ENCODE measurements at regions not wholly inside any gene's neighbourhood (a gene's known extent, or its start where the extent isn't known, plus 50 kb on each side); places are given as distances from the start of the nearest gene placed in this dataset.

DNA sequence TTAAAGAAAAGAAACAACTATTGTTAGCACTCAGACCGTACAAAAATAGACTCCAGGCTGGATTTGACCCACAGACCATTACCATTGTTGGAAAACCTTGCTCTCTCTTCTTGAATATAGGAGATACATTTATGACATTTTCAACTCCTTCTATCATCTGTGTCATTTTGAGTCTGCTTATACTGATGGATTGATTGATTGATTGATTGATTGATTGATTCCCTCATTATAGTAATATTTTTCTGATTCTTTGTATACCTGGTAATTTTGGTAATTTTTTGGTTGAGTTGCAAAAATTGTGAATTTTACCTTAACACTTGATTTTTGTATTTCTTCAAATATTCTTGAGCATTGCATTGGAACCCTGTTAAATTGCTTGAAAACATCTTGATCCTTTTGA, 114.2 kb upstream of the KLHL29 start:
- DNase-seq: no peak

DNA sequence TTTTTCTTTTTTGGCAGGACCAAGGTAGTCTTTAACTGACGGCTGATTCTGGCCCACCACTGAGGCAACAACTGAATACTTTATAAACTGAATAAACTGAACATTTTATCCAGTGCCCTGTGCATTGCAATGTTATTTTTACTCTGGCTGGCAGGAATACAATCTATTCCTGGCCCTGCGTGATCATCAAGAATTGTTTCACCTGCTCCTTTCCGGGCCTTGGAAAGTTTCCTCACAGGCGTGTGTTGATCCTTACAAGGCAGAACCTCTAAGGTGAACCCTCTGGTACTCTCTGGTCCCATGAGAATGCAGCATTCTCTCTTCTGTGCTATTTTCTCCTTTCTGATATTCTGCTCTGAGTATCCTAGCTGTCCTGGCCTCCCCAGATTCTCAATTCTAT, 113.7 kb upstream of the KLHL29 start:
- DNase-seq: no peak

GRCh38 chr2:23273786-23274185, 111.2 kb upstream of the KLHL29 start:
- DNase-seq: no peak

- DNase-seq: no peak
Measured at GRCh38 chr2:23280401-23280800, 104.6 kb upstream of the KLHL29 start.

DNA sequence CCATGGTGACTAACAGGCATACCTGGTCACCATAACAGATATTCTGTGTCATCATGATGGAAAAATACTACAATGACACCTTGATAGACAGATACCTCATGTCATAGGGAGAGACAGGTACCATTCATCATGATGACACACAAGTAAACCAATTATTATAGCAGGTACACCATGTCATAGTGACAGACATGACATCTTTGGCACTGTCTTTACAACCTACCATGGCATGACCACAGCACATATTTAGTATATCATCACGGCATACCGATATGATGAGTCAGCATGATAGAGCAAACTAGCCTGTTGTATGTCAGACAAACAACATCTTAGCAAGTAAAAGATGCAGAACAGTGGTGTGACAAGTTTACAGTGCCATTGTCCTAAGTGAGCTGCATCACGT, 101.3 kb upstream of the KLHL29 start:
- no peak for DNase-seq

GRCh38 chr2:23285091-23285800, 99.7 kb upstream of the KLHL29 start:
- DNase-seq: no peak

GRCh38 chr2:23286031-23286757, 98.8 kb upstream of the KLHL29 start:
- no peak for DNase-seq

GRCh38 chr2:23286758-23287704, 97.9 kb upstream of the KLHL29 start:
- DNase-seq: no peak

DNA sequence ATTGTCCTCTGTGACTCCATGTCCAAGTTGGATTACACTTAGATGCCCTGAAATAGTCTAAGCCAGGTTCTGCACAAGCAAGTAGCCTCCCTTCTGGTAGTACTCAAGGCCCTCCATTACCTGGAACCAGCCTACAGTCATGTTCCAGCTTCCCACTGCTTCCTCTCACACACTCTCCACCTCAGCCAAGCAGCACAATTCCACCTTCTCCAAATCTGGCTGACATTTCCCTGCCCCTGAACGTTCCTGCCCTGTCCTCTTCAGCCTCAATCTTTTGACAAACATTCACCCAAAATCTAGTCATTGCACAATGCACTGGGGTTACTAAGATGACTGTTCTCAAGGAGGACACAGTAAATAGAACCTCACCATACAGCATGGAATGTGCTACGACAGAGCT, 95.3 kb upstream of the KLHL29 start:
- DNase-seq: no peak

DNA sequence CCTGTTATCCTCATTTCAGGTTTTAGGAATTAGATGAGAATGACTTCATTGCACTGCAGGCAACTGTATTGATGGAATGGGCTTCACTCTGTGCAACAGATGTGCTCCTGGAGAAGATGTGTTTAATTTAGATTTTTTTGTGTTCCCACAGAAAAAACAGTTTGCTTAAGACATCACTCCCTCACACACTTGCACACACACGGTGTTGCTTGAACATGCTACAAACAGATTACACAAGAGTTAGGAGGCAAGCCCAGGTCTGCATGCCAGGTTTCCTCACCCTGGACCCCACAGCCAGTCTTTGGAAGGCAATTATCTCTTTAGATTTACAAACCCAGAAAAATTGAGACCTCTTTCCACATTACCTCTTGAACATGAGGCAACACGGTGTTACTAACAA, 93.7 kb upstream of the KLHL29 start:
- DNase-seq: no peak

GRCh38 chr2:23292024-23292423, 93.0 kb upstream of the KLHL29 start:
- no peak for DNase-seq

GRCh38 chr2:23293063-23293462, 91.9 kb upstream of the KLHL29 start:
- DNase-seq: no peak

- no peak for DNase-seq
Measured at GRCh38 chr2:23293731-23294130, 91.2 kb upstream of the KLHL29 start.

DNA sequence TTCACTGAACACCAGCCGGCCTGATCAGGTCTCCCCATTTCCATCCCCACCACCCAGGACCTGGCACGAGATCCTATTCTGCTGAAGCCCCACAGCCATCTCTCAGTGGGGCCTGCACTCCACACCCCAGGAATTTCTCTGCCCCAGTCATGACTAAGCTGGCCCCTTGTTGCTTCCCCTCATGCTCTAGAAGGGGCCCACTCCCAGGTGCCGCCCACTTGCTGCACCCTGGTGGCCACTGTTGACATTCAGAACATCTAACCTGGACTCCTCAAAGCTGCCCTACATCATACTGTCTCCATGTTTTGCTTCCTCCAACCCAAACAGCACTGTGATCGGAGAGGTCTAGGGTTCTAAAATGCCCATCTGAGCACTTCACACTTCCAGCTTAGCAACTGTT, 90.7 kb upstream of the KLHL29 start:
- DNase-seq: no peak

DNA sequence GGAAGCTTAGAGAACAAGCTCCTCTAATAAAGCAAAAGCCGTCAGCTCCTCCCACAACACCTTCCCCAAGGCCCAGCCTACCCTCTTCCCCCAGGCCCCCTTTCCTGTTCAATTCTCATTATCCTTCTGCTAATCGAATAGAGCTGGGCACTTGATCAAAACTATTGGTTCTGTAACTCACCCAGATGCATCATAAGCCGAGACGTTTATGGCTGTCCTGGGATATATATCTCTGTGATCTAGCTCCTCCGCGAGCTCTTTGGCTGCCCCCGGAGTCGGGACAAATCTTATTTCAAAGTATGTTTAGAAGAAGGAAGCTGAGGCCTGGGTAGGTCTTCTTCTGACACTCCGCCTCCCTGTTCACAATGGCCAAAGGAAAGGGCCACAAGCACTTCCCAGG, 88.3 kb upstream of the KLHL29 start:
- no peak for DNase-seq

GRCh38 chr2:23297112-23297511, 87.9 kb upstream of the KLHL29 start:
- no peak for DNase-seq

- DNase-seq: no peak
Measured at GRCh38 chr2:23298551-23298950, 86.4 kb upstream of the KLHL29 start.

GRCh38 chr2:23299476-23300195, 85.3 kb upstream of the KLHL29 start:
- no peak for DNase-seq

DNA sequence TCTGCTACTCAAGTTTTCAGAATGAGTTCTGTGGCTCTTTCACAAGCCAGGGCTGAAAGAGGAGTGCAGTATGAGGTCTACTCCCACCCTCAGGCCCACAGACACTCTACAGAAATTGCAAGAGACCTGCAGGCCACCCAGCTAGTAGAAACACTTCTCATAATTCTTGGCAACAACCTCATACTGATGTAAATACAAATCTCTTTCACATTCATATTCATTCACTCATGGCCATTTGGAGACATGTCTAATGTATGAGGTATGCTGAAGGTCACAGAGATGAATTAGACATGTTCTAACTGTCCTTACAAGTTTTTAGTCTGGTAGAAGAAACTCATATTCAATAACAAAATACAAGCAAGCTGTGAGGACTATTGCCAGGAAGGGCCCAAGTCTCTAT, 83.8 kb upstream of the KLHL29 start:
- no peak for DNase-seq

DNA sequence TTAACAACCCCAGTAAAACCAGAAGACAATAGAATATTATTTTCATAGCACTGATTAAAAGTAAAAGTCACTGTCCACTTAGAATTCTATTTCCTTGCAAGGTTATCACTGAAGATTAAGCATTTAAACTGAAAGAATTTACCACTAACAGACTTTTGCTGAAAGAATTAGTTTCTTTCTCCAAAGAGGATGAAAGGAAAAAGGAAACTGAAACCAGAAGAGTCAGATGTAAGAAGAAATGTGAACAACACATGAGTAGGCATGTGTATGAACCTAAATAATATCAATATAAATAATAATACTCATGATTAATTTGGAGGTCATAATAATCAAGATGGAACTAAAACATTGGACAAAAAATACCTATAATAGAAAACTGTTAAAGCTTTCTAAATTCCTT, 82.4 kb upstream of the KLHL29 start:
- no peak for DNase-seq

DNA sequence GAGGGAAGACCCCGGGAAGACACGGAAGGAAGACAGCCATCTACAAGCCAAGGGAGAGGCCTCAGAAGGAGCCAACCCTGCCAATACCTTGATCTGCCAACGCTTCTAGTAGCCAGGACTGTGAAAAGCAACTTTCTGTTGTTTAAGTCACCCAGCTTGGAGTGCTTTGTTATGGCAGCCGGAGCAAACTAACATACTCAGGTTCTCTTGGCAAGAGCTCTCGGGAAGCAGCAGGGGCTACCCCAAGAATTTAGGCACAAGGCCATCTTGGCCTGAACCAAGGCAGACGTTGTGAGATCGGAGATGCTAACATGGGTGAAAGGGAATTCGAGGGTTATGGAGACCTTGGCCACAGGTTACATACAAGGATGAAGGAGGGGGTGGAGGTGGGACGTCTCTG, 78.6 kb upstream of the KLHL29 start:
- DNase-seq: no peak

DNA sequence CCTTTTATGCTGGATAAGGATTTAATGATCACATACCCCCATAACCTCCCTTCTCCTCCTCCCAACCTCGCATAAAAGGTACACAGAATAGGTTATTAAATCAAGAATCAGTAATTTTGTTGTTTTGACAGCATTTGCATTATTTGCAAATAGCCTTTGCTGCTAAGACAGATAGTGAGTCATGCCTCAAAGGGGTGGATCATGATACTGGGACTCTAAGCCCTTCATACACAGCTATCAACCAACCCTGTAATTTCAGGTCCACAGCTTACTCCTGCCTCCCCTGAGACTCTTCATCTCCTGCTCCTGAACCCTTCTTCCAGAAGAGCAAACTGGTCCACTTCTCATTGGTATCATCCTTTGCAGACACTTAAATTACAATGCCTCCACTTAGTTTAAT, 73.8 kb upstream of the KLHL29 start:
- no peak for DNase-seq
